GM12878 (cell line): ENCODE measurements at regions not wholly inside any gene's neighbourhood (a gene's known extent, or its start where the extent isn't known, plus 50 kb on each side); places are given as distances from the start of the nearest gene placed in this dataset.

Experiments
- ATAC-seq: fragments of 200-7000 bp; cut with Tn5 transposase; 3 replicates; pipeline ENCODE4 v1.9.1; 2020; ENCODE audit warnings: mild to moderate bottlenecking, moderate library complexity
- BruUV-seq: library from RNA; stranded (reverse); fragments of 400-500 nt; replicated peaks from 2 replicates; lab custom pipeline; 2021; lab: Mats Ljungman, UMichigan
- CTCF ChIA-PET: fragments of 300-600 bp; sonication (Branson Sonifier 250); formaldehyde crosslinking; extraction: SDS; loops from one replicate; lab custom pipeline; 2021; ENCODE audit warnings: inconsistent platforms; lab: Yijun Ruan, JAX
- POLR2A ChIA-PET: fragments of 350-600 bp; formaldehyde crosslinking; extraction: SDS; loops from one replicate; lab custom pipeline; 2021; ENCODE audit warnings: inconsistent platforms; lab: Charles Lee
- RAD21 ChIA-PET: fragments of 300-600 bp; sonication (Branson Sonifier 250); formaldehyde crosslinking; loops from one replicate; lab custom pipeline; 2023; ENCODE audit warnings: antibody characterized with exemption; ENCODE audit not compliant: unreplicated experiment; lab: Charles Lee
- SMC1A ChIA-PET: fragments of 300-600 bp; sonication (Branson Sonifier 250); formaldehyde crosslinking; loops from one replicate; lab custom pipeline; 2023; ENCODE audit not compliant: unreplicated experiment, uncharacterized antibody; lab: Charles Lee
- DNase-seq: peaks from one replicate; pipeline ENCODE4 v3.0.0-alpha.2; 2011; ENCODE audit warnings: low read depth, low spot score
- FAIRE-seq: peaks from 3 replicates; lab custom pipeline; 2011; peaks lifted over from hg19 to GRCh38; lab: Jason Lieb, UNC
- H2AFZ ChIP-seq: 2 replicates; pipeline ENCODE4 v1.6.0; 2011; ENCODE audit warnings: low read depth, low read length, control low read depth; ENCODE audit not compliant: control insufficient read depth
- H3K27ac ChIP-seq: 2 replicates; pipeline ENCODE4 v1.5.1; 2011; ENCODE audit warnings: control low read depth; ENCODE audit not compliant: control insufficient read depth, insufficient read depth
- H3K27me3 ChIP-seq, 2 experiments: replicated peaks in 1 of 2; 2 replicates each; pipeline versions ENCODE4 v1.6.0 to v1.6.1; 2011; ENCODE audit warnings: low read length in 1 of 2; ENCODE audit not compliant: control insufficient read depth in 2 of 2, insufficient read depth in 2 of 2
- H3K36me3 ChIP-seq, 2 experiments: 2 replicates each; pipeline ENCODE4 v1.5.1; 2011; ENCODE audit warnings: low read length in 1 of 2; ENCODE audit not compliant: control insufficient read depth in 2 of 2, insufficient read depth in 2 of 2
- H3K4me1 ChIP-seq: 2 replicates; pipeline ENCODE4 v1.6.1; 2011; ENCODE audit warnings: mild to moderate bottlenecking, low read length, moderate library complexity, mixed read lengths; ENCODE audit not compliant: control insufficient read depth, insufficient read depth
- H3K4me2 ChIP-seq: 2 replicates; pipeline ENCODE4 v1.6.0; 2011; ENCODE audit warnings: control low read depth; ENCODE audit not compliant: control insufficient read depth, insufficient read depth
- H3K4me3 ChIP-seq: fragments of 200-600 bp; sonication (generic); 2 replicates; pipeline ENCODE4 v1.5.1; 2016
- H3K79me2 ChIP-seq: 2 replicates; pipeline ENCODE4 v1.6.0; 2011; ENCODE audit warnings: low read length; ENCODE audit not compliant: control insufficient read depth, insufficient read depth
- H3K9ac ChIP-seq: 2 replicates; pipeline ENCODE4 v1.8.0; 2011; ENCODE audit warnings: low read length, control low read depth, mixed read lengths; ENCODE audit not compliant: control insufficient read depth, insufficient read depth
- H3K9me3 ChIP-seq: replicated peaks from 3 replicates; pipeline ENCODE4 v1.5.1; 2011; ENCODE audit warnings: mild to moderate bottlenecking, low read length; ENCODE audit not compliant: control insufficient read depth, insufficient read depth
- H4K20me1 ChIP-seq: 2 replicates; pipeline ENCODE4 v1.6.0; 2011; ENCODE audit not compliant: control insufficient read depth, insufficient read depth
- ATF7 ChIP-seq: fragments of 450-650 bp; IDR thresholded peaks from 2 replicates; pipeline ENCODE4 v1.6.1; 2016; ENCODE audit warnings: low read depth, mild to moderate bottlenecking
- CBFB ChIP-seq: IDR thresholded peaks from 2 replicates; pipeline ENCODE4 v1.6.1; 2016; ENCODE audit warnings: antibody characterized with exemption, low read depth
- HCFC1 ChIP-seq: fragments of 150-350 bp; IDR thresholded peaks from 2 replicates; pipeline ENCODE4 v1.6.1; 2014; ENCODE audit warnings: low read length
- IRF3 ChIP-seq: fragments of 450-650 bp; IDR thresholded peaks from 2 replicates; pipeline ENCODE4 v1.6.1; 2014; ENCODE audit warnings: mild to moderate bottlenecking
- IRF5 ChIP-seq: fragments of 450-650 bp; IDR thresholded peaks from 2 replicates; pipeline ENCODE4 v1.6.1; 2017; ENCODE audit warnings: borderline replicate concordance
- NKRF ChIP-seq: fragments of 450-650 bp; conservative IDR thresholded peaks from 2 replicates; pipeline ENCODE4 v1.6.1; 2017; ENCODE audit warnings: mild to moderate bottlenecking, moderate library complexity
- PML ChIP-seq: IDR thresholded peaks from 2 replicates; pipeline ENCODE4 v1.6.1; 2012; ENCODE audit warnings: low read length, inconsistent platforms
- POLR2A ChIP-seq: IDR thresholded peaks from 2 replicates; pipeline ENCODE4 v1.6.1; 2011; ENCODE audit warnings: low read depth, mild to moderate bottlenecking, low read length
- RFX5 ChIP-seq: IDR thresholded peaks from 2 replicates; pipeline ENCODE4 v1.6.1; 2011; ENCODE audit warnings: low read depth, low read length, improper control_type of control experiment
- TARDBP ChIP-seq: IDR thresholded peaks from 2 replicates; pipeline ENCODE4 v1.6.1; 2016; ENCODE audit warnings: borderline replicate concordance
- YY1 ChIP-seq: IDR thresholded peaks from 2 replicates; pipeline ENCODE4 v1.6.1; 2011; ENCODE audit warnings: low read depth, mild to moderate bottlenecking, low read length
- ZBTB33 ChIP-seq: fragments of 450-650 bp; IDR thresholded peaks from 2 replicates; pipeline ENCODE4 v1.6.1; 2017; ENCODE audit warnings: mild to moderate bottlenecking
- ZNF384 ChIP-seq: IDR thresholded peaks from 2 replicates; pipeline ENCODE4 v1.6.1; 2012; ENCODE audit warnings: low read depth, mild to moderate bottlenecking, low read length, improper control_type of control experiment, borderline replicate concordance
- ZSCAN29 ChIP-seq: fragments of 450-650 bp; IDR thresholded peaks from 2 replicates; pipeline ENCODE4 v1.6.1; 2017; ENCODE audit warnings: mild to moderate bottlenecking, moderate library complexity
- WGBS: methylation state at CpG from one replicate; pipeline ENCODE4 v1.1.6; 2016; ENCODE audit warnings: low lambda C conversion rate; ENCODE audit not compliant: insufficient replicate concordance, insufficient coverage; ENCODE audit errors: missing lambda C conversion rate; 5-methylcytosine and 5-hydroxymethylcytosine counted together
- in situ Hi-C: fragments of 300-500 bp; cut with MboI; formaldehyde crosslinking; loops from 9 replicates; pipeline ENCODE4 v1.14.3; 2018; ENCODE audit warnings: mixed read lengths
- intact Hi-C: fragments of 100-400 bp; cut with micrococcal nuclease; formaldehyde crosslinking; loops from one replicate; pipeline ENCODE4 v1.14.2; 2022; ENCODE audit not compliant: unreplicated experiment

- Histone ChIP-seq H3K9me3 (no peaks in the 10 kb centered on the region), H3K4me3 (no peak overlapping the region), H2AFZ (no peak overlapping the region), H3K36me3 (no peaks in the 10 kb centered on the region), H3K27ac (no peak overlapping the region), H3K4me1 (no peaks in the 10 kb centered on the region), H3K27me3 (no peaks in the 10 kb centered on the region), H4K20me1 (no peaks in the 10 kb centered on the region), H3K79me2 (no peaks in the 10 kb centered on the region), H3K9ac (no peak overlapping the region), H3K4me2 (no peak overlapping the region)
- BruUV-seq, result no TSS peak
- TF ChIP-seq TARDBP (no peak), ZSCAN29 (no peak), ATF7 (no peak), IRF3 (no peak), HCFC1 (no peak), IRF5 (no peak)
- intact Hi-C loops, result no loop called here
- ATAC-seq (no peak), FAIRE-seq (no peak), DNase-seq (no peak)
- POLR2A ChIA-PET, result no interaction called here
- in situ Hi-C loops, result no loop called here
- RAD21 ChIA-PET, result no interaction called here
- CTCF ChIA-PET, result interaction anchor here (1.9 kb wide), 1 partner anchor 45 kb away, joined by 6 read pairs; no protein-coding TSS in a partner anchor
- 19% methylated on average over 4 of the region's 4 CpGs for WGBS
- SMC1A ChIA-PET, result no interaction called here
Observed at GRCh38 chr4:128720270-128720669, 89.2 kb upstream of the JADE1 start.

GRCh38 chr4:128718768-128719167 lies 90.7 kb upstream of the JADE1 start:
- DNase-seq (no peak), FAIRE-seq (no peak), ATAC-seq (no peak)
- CTCF ChIA-PET, result interaction anchor here (1.4 to 1.9 kb wide), 2 partner anchors 18 to 44 kb away, joined by 4 to 6 read pairs; no protein-coding TSS in a partner anchor
- no peak overlapping the region for H3K4me2 ChIP-seq
- RAD21 ChIA-PET, result no interaction called here
- H3K9me3 ChIP-seq, result no peaks in the 10 kb centered on the region
- no peaks in the 10 kb centered on the region for H3K79me2 ChIP-seq
- H3K9ac ChIP-seq, result no peak overlapping the region
- in situ Hi-C loops, result no loop called here
- no peak overlapping the region for H3K4me3 ChIP-seq
- WGBS, result 6% methylated on average over 1 of the region's 1 CpG
- H4K20me1 ChIP-seq, result no peaks in the 10 kb centered on the region
- no peaks in the 10 kb centered on the region for H3K27me3 ChIP-seq
- no peak overlapping the region for H2AFZ ChIP-seq
- intact Hi-C loops, result no loop called here
- no TSS peak for BruUV-seq
- H3K4me1 ChIP-seq, result no peaks in the 10 kb centered on the region
- H3K36me3 ChIP-seq, result no peaks in the 10 kb centered on the region
- POLR2A ChIA-PET, result no interaction called here
- SMC1A ChIA-PET, result interaction anchor here (1.2 kb wide), 1 partner anchor 143 kb away, joined by 3 read pairs; no protein-coding TSS in a partner anchor
- no peak overlapping the region for H3K27ac ChIP-seq
- TF ChIP-seq ZNF384, result no peak
- TF ChIP-seq CBFB, result no peak
- no peak for TF ChIP-seq NKRF
- no peak for TF ChIP-seq POLR2A
- TF ChIP-seq PML, result no peak
- TF ChIP-seq YY1, result no peak
- TF ChIP-seq RFX5, result no peak
- TF ChIP-seq ZBTB33, result no peak
